ENCODE measurements at regions not wholly inside any gene's neighbourhood (a gene's known extent, or its start where the extent isn't known, plus 50 kb on each side); places are given as distances from the start of the nearest gene placed in this dataset.

- TF ChIP-seq, protein P1, sequence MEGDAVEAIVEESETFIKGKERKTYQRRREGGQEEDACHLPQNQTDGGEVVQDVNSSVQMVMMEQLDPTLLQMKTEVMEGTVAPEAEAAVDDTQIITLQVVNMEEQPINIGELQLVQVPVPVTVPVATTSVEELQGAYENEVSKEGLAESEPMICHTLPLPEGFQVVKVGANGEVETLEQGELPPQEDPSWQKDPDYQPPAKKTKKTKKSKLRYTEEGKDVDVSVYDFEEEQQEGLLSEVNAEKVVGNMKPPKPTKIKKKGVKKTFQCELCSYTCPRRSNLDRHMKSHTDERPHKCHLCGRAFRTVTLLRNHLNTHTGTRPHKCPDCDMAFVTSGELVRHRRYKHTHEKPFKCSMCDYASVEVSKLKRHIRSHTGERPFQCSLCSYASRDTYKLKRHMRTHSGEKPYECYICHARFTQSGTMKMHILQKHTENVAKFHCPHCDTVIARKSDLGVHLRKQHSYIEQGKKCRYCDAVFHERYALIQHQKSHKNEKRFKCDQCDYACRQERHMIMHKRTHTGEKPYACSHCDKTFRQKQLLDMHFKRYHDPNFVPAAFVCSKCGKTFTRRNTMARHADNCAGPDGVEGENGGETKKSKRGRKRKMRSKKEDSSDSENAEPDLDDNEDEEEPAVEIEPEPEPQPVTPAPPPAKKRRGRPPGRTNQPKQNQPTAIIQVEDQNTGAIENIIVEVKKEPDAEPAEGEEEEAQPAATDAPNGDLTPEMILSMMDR (IDR thresholded peaks at IDR 0.05), result no peak
- no peak for TF ChIP-seq POLR2A (IDR thresholded peaks at IDR 0.05)
Observed at GRCh38 chr10:91700788-91701444, 68.0 kb upstream of the PPP1R3C start.

All from breast epithelium (tissue), 3 donors.